ENCODE measurements at regions not wholly inside any gene's neighbourhood (a gene's known extent, or its start where the extent isn't known, plus 50 kb on each side); places are given as distances from the start of the nearest gene placed in this dataset.
"Not testable (repeated sequence)": the region's sequence is repeated elsewhere in the genome, so short reads cannot be mapped to it uniquely, and the experiment has no call there.

- in situ Hi-C loops (cut with MboI; ENCODE audit: low pct_unique_long_range_greater_than_20kb, low sequenced_read_pairs, unreplicated experiment) = not testable (repeated sequence)
- peak; percentile 1 for DNase-seq (ENCODE audit: low spot score)
Measured at GRCh38 chr2:87634971-87635650, 112.8 kb upstream of the PLGLB2 start.

GRCh38 chr2:87636246-87636645, 111.6 kb upstream of the PLGLB2 start:
- DNase-seq (ENCODE audit: low spot score); in situ Hi-C loops (cut with MboI; ENCODE audit: low pct_unique_long_range_greater_than_20kb, low sequenced_read_pairs, unreplicated experiment): not testable (repeated sequence)

GRCh38 chr2:87636735-87637134, 111.2 kb upstream of the PLGLB2 start:
- in situ Hi-C loops (cut with MboI; ENCODE audit: low pct_unique_long_range_greater_than_20kb, low sequenced_read_pairs, unreplicated experiment) = not testable (repeated sequence)
- DNase-seq (ENCODE audit: low spot score) = peak; percentile 0

- in situ Hi-C loops (cut with MboI; ENCODE audit: low pct_unique_long_range_greater_than_20kb, low sequenced_read_pairs, unreplicated experiment) = not testable (repeated sequence)
- DNase-seq (ENCODE audit: low spot score) = peak; percentile 1
Measured at GRCh38 chr2:87637249-87637990, 110.5 kb upstream of the PLGLB2 start.

GRCh38 chr2:87638114-87638807, 109.6 kb upstream of the PLGLB2 start:
- DNase-seq (ENCODE audit: low spot score); in situ Hi-C loops (cut with MboI; ENCODE audit: low pct_unique_long_range_greater_than_20kb, low sequenced_read_pairs, unreplicated experiment): not testable (repeated sequence)

GRCh38 chr2:87638872-87639271, 109.0 kb upstream of the PLGLB2 start:
- in situ Hi-C loops (cut with MboI; ENCODE audit: low pct_unique_long_range_greater_than_20kb, low sequenced_read_pairs, unreplicated experiment); DNase-seq (ENCODE audit: low spot score): not testable (repeated sequence)

- in situ Hi-C loops (cut with MboI; ENCODE audit: low pct_unique_long_range_greater_than_20kb, low sequenced_read_pairs, unreplicated experiment); DNase-seq (ENCODE audit: low spot score): not testable (repeated sequence)
Measured at GRCh38 chr2:87639801-87640440, 108.0 kb upstream of the PLGLB2 start.

- DNase-seq (ENCODE audit: low spot score); in situ Hi-C loops (cut with MboI; ENCODE audit: low pct_unique_long_range_greater_than_20kb, low sequenced_read_pairs, unreplicated experiment): not testable (repeated sequence)
Measured at GRCh38 chr2:87640961-87641563, 106.8 kb upstream of the PLGLB2 start.

- in situ Hi-C loops (cut with MboI; ENCODE audit: low pct_unique_long_range_greater_than_20kb, low sequenced_read_pairs, unreplicated experiment); DNase-seq (ENCODE audit: low spot score): not testable (repeated sequence)
Measured at GRCh38 chr2:87643165-87643564, 104.7 kb upstream of the PLGLB2 start.

- DNase-seq (ENCODE audit: low spot score); in situ Hi-C loops (cut with MboI; ENCODE audit: low pct_unique_long_range_greater_than_20kb, low sequenced_read_pairs, unreplicated experiment): not testable (repeated sequence)
Measured at GRCh38 chr2:87647737-87648498, 100.0 kb upstream of the PLGLB2 start.

GRCh38 chr2:87648815-87649214, 99.1 kb upstream of the PLGLB2 start:
- in situ Hi-C loops (cut with MboI; ENCODE audit: low pct_unique_long_range_greater_than_20kb, low sequenced_read_pairs, unreplicated experiment); DNase-seq (ENCODE audit: low spot score): not testable (repeated sequence)

- DNase-seq (ENCODE audit: low spot score); in situ Hi-C loops (cut with MboI; ENCODE audit: low pct_unique_long_range_greater_than_20kb, low sequenced_read_pairs, unreplicated experiment): not testable (repeated sequence)
Measured at GRCh38 chr2:87649871-87650270, 98.0 kb upstream of the PLGLB2 start.

GRCh38 chr2:87650837-87651236, 97.0 kb upstream of the PLGLB2 start:
- in situ Hi-C loops (cut with MboI; ENCODE audit: low pct_unique_long_range_greater_than_20kb, low sequenced_read_pairs, unreplicated experiment); DNase-seq (ENCODE audit: low spot score): not testable (repeated sequence)

GRCh38 chr2:87651589-87651988, 96.3 kb upstream of the PLGLB2 start:
- DNase-seq (ENCODE audit: low spot score) = not testable (repeated sequence)

GRCh38 chr2:87653373-87653772, 94.5 kb upstream of the PLGLB2 start:
- in situ Hi-C loops (cut with MboI; ENCODE audit: low pct_unique_long_range_greater_than_20kb, low sequenced_read_pairs, unreplicated experiment); DNase-seq (ENCODE audit: low spot score): not testable (repeated sequence)

More at GRCh38 chr2:87651589-87651988, 96.3 kb upstream of the PLGLB2 start:
- in situ Hi-C loops (cut with MboI; ENCODE audit: low pct_unique_long_range_greater_than_20kb, low sequenced_read_pairs, unreplicated experiment) = not testable (repeated sequence)

GRCh38 chr2:87654136-87654814, 93.6 kb upstream of the PLGLB2 start:
- in situ Hi-C loops (cut with MboI; ENCODE audit: low pct_unique_long_range_greater_than_20kb, low sequenced_read_pairs, unreplicated experiment); DNase-seq (ENCODE audit: low spot score): not testable (repeated sequence)

Measured in GM13977 (cell line).